ENCODE measurements at regions not wholly inside any gene's neighbourhood (a gene's known extent, or its start where the extent isn't known, plus 50 kb on each side); places are given as distances from the start of the nearest gene placed in this dataset.
"Not testable (repeated sequence)": the region's sequence is repeated elsewhere in the genome, so short reads cannot be mapped to it uniquely, and the experiment has no call there.

DNA sequence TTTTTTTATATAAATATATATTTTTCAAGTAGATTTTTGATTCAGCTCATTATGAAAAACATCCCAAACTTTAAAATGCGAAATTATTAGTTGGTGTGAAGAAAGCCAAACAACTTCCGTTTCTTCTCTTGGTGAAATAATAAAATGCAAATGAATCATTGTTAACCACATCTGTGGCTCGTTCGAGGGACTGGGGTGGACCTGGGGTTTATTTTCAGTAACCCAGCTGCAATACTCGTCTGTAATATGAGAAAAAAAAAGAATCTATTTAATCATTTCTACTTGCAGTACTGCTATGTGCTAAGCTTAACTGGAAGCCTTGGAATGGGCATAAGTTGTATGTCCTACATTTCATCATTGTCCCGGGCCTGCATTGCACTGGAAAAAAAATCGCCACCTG is 158.1 kb downstream of the CDRT15L2 start:
- TF ChIP-seq, protein P1, sequence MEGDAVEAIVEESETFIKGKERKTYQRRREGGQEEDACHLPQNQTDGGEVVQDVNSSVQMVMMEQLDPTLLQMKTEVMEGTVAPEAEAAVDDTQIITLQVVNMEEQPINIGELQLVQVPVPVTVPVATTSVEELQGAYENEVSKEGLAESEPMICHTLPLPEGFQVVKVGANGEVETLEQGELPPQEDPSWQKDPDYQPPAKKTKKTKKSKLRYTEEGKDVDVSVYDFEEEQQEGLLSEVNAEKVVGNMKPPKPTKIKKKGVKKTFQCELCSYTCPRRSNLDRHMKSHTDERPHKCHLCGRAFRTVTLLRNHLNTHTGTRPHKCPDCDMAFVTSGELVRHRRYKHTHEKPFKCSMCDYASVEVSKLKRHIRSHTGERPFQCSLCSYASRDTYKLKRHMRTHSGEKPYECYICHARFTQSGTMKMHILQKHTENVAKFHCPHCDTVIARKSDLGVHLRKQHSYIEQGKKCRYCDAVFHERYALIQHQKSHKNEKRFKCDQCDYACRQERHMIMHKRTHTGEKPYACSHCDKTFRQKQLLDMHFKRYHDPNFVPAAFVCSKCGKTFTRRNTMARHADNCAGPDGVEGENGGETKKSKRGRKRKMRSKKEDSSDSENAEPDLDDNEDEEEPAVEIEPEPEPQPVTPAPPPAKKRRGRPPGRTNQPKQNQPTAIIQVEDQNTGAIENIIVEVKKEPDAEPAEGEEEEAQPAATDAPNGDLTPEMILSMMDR (IDR thresholded peaks at IDR 0.05) = not testable (repeated sequence)
- TF ChIP-seq POLR2A (IDR thresholded peaks at IDR 0.05) = not testable (repeated sequence)

All from adrenal gland (tissue), 5 donors.